ENCODE measurements at regions not wholly inside any gene's neighbourhood (a gene's known extent, or its start where the extent isn't known, plus 50 kb on each side); places are given as distances from the start of the nearest gene placed in this dataset.
"Not testable (repeated sequence)": the region's sequence is repeated elsewhere in the genome, so short reads cannot be mapped to it uniquely, and the experiment has no call there.

DNA sequence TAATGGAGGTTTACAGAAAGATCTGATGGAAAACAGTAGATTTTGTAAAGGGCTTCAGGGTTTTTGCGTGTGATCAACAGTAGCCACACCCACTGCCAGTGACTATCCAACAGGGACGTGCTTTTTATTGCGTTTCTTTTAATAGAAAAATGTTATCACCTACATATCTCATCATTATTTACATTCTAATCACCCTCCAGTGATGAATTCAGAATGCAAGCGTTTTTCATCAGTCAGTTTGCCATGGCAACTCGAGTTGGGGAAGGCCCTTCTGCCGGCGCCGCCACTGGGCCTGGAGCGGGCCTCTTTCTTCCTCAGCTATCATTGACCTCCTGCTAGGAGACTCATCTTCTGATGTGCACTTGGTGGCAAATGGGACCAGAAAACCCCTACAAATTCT lies 90.3 kb upstream of the TMTC4 start:
- Histone ChIP-seq H3K9me3 (ENCODE audit: control insufficient read depth, low read length) (no peaks in the 10 kb centered on the region), H3K27me3 (ENCODE audit: control insufficient read depth, insufficient read depth, low read length, poor library complexity, severe bottlenecking) (no peaks in the 10 kb centered on the region), H3K27ac (ENCODE audit: low read depth, low read length) (no peak overlapping the region), H3K36me3 (ENCODE audit: control insufficient read depth, insufficient read depth, low read length) (no peaks in the 10 kb centered on the region), H3K9ac (ENCODE audit: extremely low read depth, low read length, poor library complexity, severe bottlenecking) (no peak overlapping the region), H3K4me3 (ENCODE audit: low read length) (no peak overlapping the region), H3K4me1 (ENCODE audit: control insufficient read depth, insufficient read depth, low read length) (no peaks in the 10 kb centered on the region)
- 77 to 90% methylated on average over 5 to 9 of the region's 9 CpGs for WGBS, 2 experiments (ENCODE audit: insufficient coverage in 1 of 2, insufficient read length in 1 of 2)
- Mint-ChIP-seq H3K9me3 (peaks cover 12% of the 10 kb centered on the region), H3K4me1 (no peaks in the 10 kb centered on the region), H3K27me3 (ENCODE audit: insufficient read depth) (no peaks in the 10 kb centered on the region), H3K27ac (no peak overlapping the region), H3K4me3 (no peak overlapping the region), H3K36me3 (ENCODE audit: low read depth) (peaks cover 2% of the 10 kb centered on the region)
- TF ChIP-seq, protein P1, sequence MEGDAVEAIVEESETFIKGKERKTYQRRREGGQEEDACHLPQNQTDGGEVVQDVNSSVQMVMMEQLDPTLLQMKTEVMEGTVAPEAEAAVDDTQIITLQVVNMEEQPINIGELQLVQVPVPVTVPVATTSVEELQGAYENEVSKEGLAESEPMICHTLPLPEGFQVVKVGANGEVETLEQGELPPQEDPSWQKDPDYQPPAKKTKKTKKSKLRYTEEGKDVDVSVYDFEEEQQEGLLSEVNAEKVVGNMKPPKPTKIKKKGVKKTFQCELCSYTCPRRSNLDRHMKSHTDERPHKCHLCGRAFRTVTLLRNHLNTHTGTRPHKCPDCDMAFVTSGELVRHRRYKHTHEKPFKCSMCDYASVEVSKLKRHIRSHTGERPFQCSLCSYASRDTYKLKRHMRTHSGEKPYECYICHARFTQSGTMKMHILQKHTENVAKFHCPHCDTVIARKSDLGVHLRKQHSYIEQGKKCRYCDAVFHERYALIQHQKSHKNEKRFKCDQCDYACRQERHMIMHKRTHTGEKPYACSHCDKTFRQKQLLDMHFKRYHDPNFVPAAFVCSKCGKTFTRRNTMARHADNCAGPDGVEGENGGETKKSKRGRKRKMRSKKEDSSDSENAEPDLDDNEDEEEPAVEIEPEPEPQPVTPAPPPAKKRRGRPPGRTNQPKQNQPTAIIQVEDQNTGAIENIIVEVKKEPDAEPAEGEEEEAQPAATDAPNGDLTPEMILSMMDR (conservative IDR thresholded peaks at IDR 0.05): no peak
- DNase-seq: no peak

DNA sequence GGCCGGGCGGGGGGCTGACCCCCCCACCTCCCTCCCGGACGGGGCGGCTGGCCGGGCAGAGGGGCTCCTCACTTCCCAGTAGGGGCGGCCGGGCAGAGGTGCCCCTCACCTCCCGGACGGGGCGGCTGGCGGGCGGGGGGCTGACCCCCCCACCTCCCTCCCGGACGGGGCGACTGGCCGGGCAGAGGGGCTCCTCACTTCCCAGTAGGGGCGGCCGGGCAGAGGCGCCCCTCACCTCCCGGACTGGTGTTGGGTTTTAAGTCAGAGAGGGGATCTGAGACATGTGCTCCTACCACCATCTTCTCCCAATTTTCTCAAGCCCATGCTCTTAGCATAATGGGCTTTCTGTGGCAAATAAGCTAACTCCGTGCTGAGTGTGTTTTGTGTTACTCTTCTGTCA lies 87.5 kb upstream of the TMTC4 start:
- H3K27me3 Mint-ChIP-seq (ENCODE audit: insufficient read depth); H3K36me3 ChIP-seq (ENCODE audit: control insufficient read depth, insufficient read depth, low read length); H3K9ac ChIP-seq (ENCODE audit: extremely low read depth, low read length, poor library complexity, severe bottlenecking); H3K4me3 Mint-ChIP-seq; DNase-seq; H3K4me1 ChIP-seq (ENCODE audit: control insufficient read depth, insufficient read depth, low read length); H3K27me3 ChIP-seq (ENCODE audit: control insufficient read depth, insufficient read depth, low read length, poor library complexity, severe bottlenecking); H3K27ac ChIP-seq (ENCODE audit: low read depth, low read length); H3K36me3 Mint-ChIP-seq (ENCODE audit: low read depth); H3K9me3 Mint-ChIP-seq; H3K4me1 Mint-ChIP-seq; H3K9me3 ChIP-seq (ENCODE audit: control insufficient read depth, low read length); H3K27ac Mint-ChIP-seq; H3K4me3 ChIP-seq (ENCODE audit: low read length): not testable (repeated sequence)
- WGBS, 2 experiments (ENCODE audit: insufficient coverage in 1 of 2, insufficient read length in 1 of 2): 92% methylated on average over 13 of the region's 22 CpGs; no CpG with 5 or more reads in 1 of the 2 experiments

DNA sequence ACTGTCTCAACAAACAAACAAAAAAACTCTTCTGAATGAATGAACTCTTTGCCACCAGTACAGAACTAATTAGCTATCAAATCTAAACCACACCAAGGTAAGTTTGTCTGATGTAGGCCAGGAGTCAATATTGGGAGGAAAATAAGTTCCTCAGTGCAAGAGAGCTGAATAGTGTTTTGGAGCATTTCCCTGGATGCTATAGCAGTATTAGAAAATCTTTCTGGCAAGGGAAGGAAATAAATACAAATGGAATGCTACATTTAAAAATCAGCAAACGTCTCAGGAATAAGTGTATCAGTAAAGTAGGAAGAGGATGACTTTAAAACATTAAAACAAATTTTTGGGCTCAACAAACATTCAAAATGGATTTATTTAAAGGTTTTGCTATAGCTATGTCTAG lies 81.3 kb upstream of the TMTC4 start:
- Mint-ChIP-seq H3K27ac (no peak overlapping the region), H3K9me3 (no peaks in the 10 kb centered on the region), H3K36me3 (ENCODE audit: low read depth) (no peaks in the 10 kb centered on the region), H3K27me3 (ENCODE audit: insufficient read depth) (peaks cover 2% of the 10 kb centered on the region), H3K4me1 (no peaks in the 10 kb centered on the region), H3K4me3 (no peak overlapping the region)
- no peak overlapping the region for H3K27ac ChIP-seq (ENCODE audit: low read depth, low read length)
- H3K4me1 ChIP-seq (ENCODE audit: control insufficient read depth, insufficient read depth, low read length): no peaks in the 10 kb centered on the region
- TF ChIP-seq, protein P1 (conservative IDR thresholded peaks at IDR 0.05): no peak
- no peaks in the 10 kb centered on the region for H3K27me3 ChIP-seq (ENCODE audit: control insufficient read depth, insufficient read depth, low read length, poor library complexity, severe bottlenecking)
- H3K4me3 ChIP-seq (ENCODE audit: low read length): no peak overlapping the region
- H3K9ac ChIP-seq (ENCODE audit: extremely low read depth, low read length, poor library complexity, severe bottlenecking): no peak overlapping the region
- no peak for DNase-seq
- H3K9me3 ChIP-seq (ENCODE audit: control insufficient read depth, low read length): no peaks in the 10 kb centered on the region
- 80 to 100% methylated on average over 1 of the region's 1 CpG for WGBS, 2 experiments (ENCODE audit: insufficient coverage in 1 of 2, insufficient read length in 1 of 2)
- H3K36me3 ChIP-seq (ENCODE audit: control insufficient read depth, insufficient read depth, low read length): no peaks in the 10 kb centered on the region

DNA sequence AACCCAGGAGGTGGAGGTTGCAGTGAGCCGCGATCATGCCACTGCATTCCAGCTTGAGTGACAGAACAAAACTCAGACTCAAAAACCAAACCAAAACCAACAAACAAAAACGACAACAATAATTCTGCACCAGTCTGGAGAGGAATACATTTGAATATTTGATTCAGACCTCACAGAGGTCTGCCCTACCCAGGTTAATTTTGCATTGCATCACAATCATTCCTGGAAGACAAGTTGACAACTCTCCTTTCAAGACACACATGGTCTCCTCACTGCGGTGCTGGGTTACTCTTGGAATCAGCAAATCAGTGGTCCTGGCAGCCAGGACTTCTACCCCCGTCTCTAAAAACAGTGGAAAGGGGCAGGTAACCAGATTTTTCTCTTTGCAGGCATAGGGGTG lies 79.9 kb upstream of the TMTC4 start:
- WGBS, 2 experiments (ENCODE audit: insufficient coverage in 1 of 2, insufficient read length in 1 of 2): 83 to 85% methylated on average over 2 to 5 of the region's 5 CpGs
- TF ChIP-seq, protein P1 (conservative IDR thresholded peaks at IDR 0.05): no peak
- no peak for DNase-seq

More for the DNA sequence above, 79.9 kb upstream of the TMTC4 start:
- H3K36me3 Mint-ChIP-seq (ENCODE audit: low read depth): no peaks in the 10 kb centered on the region
- H3K9me3 ChIP-seq (ENCODE audit: control insufficient read depth, low read length): no peaks in the 10 kb centered on the region
- no peak overlapping the region for H3K27ac ChIP-seq (ENCODE audit: low read depth, low read length)
- no peaks in the 10 kb centered on the region for H3K36me3 ChIP-seq (ENCODE audit: control insufficient read depth, insufficient read depth, low read length)
- no peak overlapping the region for H3K9ac ChIP-seq (ENCODE audit: extremely low read depth, low read length, poor library complexity, severe bottlenecking)
- H3K27me3 Mint-ChIP-seq (ENCODE audit: insufficient read depth): peaks cover 2% of the 10 kb centered on the region
- no peaks in the 10 kb centered on the region for H3K4me1 ChIP-seq (ENCODE audit: control insufficient read depth, insufficient read depth, low read length)
- no peak overlapping the region for H3K4me3 Mint-ChIP-seq
- H3K4me1 Mint-ChIP-seq: no peaks in the 10 kb centered on the region
- H3K27me3 ChIP-seq (ENCODE audit: control insufficient read depth, insufficient read depth, low read length, poor library complexity, severe bottlenecking): no peaks in the 10 kb centered on the region
- H3K4me3 ChIP-seq (ENCODE audit: low read length): no peak overlapping the region
- H3K27ac Mint-ChIP-seq: no peak overlapping the region
- H3K9me3 Mint-ChIP-seq: no peaks in the 10 kb centered on the region
